CD4-positive, CD25-positive, alpha-beta regulatory T cell (primary cell): ENCODE measurements at regions not wholly inside any gene's neighbourhood (a gene's known extent, or its start where the extent isn't known, plus 50 kb on each side); places are given as distances from the start of the nearest gene placed in this dataset.

Source experiments
- ATAC-seq, 2 donors: fragments of 150-1000 bp; cut with Tn5 transposase; one replicate each; pipeline ENCODE4 v1.10.0; 2021; ENCODE audit warnings: low read depth in 2 of 2, moderate number of reproducible peaks in 2 of 2, moderate library complexity in 1 of 2
- DNase-seq, 3 donors: peaks; one replicate each; pipeline versions ENCODE4 v3.0.0 to v3.0.0-alpha.2; 2012 to 2022; ENCODE audit warnings: mixed read lengths in 1 of 3
- H3K27ac ChIP-seq: one replicate; pipeline ENCODE4 v1.7.0; 2013; ENCODE audit warnings: mild to moderate bottlenecking, low read length; ENCODE audit not compliant: insufficient read depth, poor library complexity, severe bottlenecking
- H3K27me3 ChIP-seq: one replicate; pipeline ENCODE4 v1.7.0; 2013; ENCODE audit warnings: low read length; ENCODE audit not compliant: control insufficient read depth, insufficient read depth
- H3K36me3 ChIP-seq: one replicate; pipeline ENCODE4 v1.7.0; 2013; ENCODE audit warnings: mild to moderate bottlenecking, low read length, moderate library complexity; ENCODE audit not compliant: control insufficient read depth, insufficient read depth
- H3K4me1 ChIP-seq: 2 replicates; pipeline ENCODE4 v1.7.0; 2013; ENCODE audit warnings: mild to moderate bottlenecking, low read length; ENCODE audit not compliant: insufficient read depth, control insufficient read depth, poor library complexity, severe bottlenecking
- H3K4me3 ChIP-seq: one replicate; pipeline ENCODE4 v1.7.0; 2013; ENCODE audit warnings: low read depth, mild to moderate bottlenecking, low read length, moderate library complexity
- H3K9me3 ChIP-seq, 2 experiments: 1 replicate in 1 of 2; 2 replicates in 1 of 2; pipeline ENCODE4 v1.7.0; 2013; ENCODE audit warnings: low read length in 2 of 2, mild to moderate bottlenecking in 1 of 2, moderate library complexity in 1 of 2; ENCODE audit not compliant: control insufficient read depth in 2 of 2
- H3K27ac Mint-ChIP-seq, 3 donors: one replicate each; pipeline ENCODE4 v1.8.0; 2020 to 2022; ENCODE audit warnings: mild to moderate bottlenecking in 3 of 3, mixed read lengths in 3 of 3, moderate library complexity in 2 of 3
- H3K27me3 Mint-ChIP-seq: one replicate; pipeline ENCODE4 v1.8.0; 2022; ENCODE audit warnings: mild to moderate bottlenecking, mixed read lengths
- H3K36me3 Mint-ChIP-seq: one replicate; pipeline ENCODE4 v1.8.0; 2020; ENCODE audit warnings: mixed read lengths
- H3K4me1 Mint-ChIP-seq, 4 donors: one replicate each; pipeline ENCODE4 v1.8.0; 2020 to 2022; ENCODE audit warnings: mixed read lengths in 4 of 4, mild to moderate bottlenecking in 1 of 4
- H3K4me3 Mint-ChIP-seq, 4 donors: one replicate each; pipeline ENCODE4 v1.8.0; 2020 to 2022; ENCODE audit warnings: mild to moderate bottlenecking in 4 of 4, mixed read lengths in 4 of 4, moderate library complexity in 3 of 4
- H3K9me3 Mint-ChIP-seq, 7 donors: one replicate each; pipeline ENCODE4 v1.8.0; 2020 to 2022; ENCODE audit warnings: mixed read lengths in 7 of 7, mild to moderate bottlenecking in 3 of 7, moderate library complexity in 2 of 7

GRCh38 chr2:139790136-139790535 lies 1009.9 kb upstream of the NXPH2 start:
- H3K4me1 Mint-ChIP-seq = no peaks in the 10 kb centered on the region
- no peak overlapping the region for H3K4me3 ChIP-seq
- no peaks in the 10 kb centered on the region for H3K4me1 ChIP-seq
- H3K36me3 ChIP-seq = no peaks in the 10 kb centered on the region
- H3K36me3 Mint-ChIP-seq = no peaks in the 10 kb centered on the region
- ATAC-seq = no peak
- H3K9me3 Mint-ChIP-seq = peaks cover 0 to 48% (median 7%) of the 10 kb centered on the region in 7 donors
- H3K27ac ChIP-seq = no peak overlapping the region
- H3K27me3 ChIP-seq = no peaks in the 10 kb centered on the region
- H3K27me3 Mint-ChIP-seq = no peaks in the 10 kb centered on the region
- DNase-seq = no peak
- no peak overlapping the region for H3K4me3 Mint-ChIP-seq
- H3K27ac Mint-ChIP-seq = no peak overlapping the region
- H3K9me3 ChIP-seq = peaks cover 0 to 2% of the 10 kb centered on the region in 2 experiments

GRCh38 chr2:139778732-139779131 lies 998.5 kb upstream of the NXPH2 start:
- Mint-ChIP-seq H3K9me3 (peaks cover 0 to 26% (median 4%) of the 10 kb centered on the region in 7 donors), H3K4me3 (no peak overlapping the region), H3K27ac (no peak overlapping the region), H3K36me3 (no peaks in the 10 kb centered on the region), H3K4me1 (no peaks in the 10 kb centered on the region), H3K27me3 (no peaks in the 10 kb centered on the region)
- ATAC-seq = no peak
- H3K4me3 ChIP-seq = no peak overlapping the region
- no peak for DNase-seq
- H3K9me3 ChIP-seq = peaks cover 0 to 2% of the 10 kb centered on the region in 2 experiments
- H3K4me1 ChIP-seq = no peaks in the 10 kb centered on the region
- H3K36me3 ChIP-seq = no peaks in the 10 kb centered on the region
- no peak overlapping the region for H3K27ac ChIP-seq
- H3K27me3 ChIP-seq = no peaks in the 10 kb centered on the region

- Mint-ChIP-seq H3K27me3 (no peaks in the 10 kb centered on the region), H3K9me3 (peaks cover 0 to 21% (median 5%) of the 10 kb centered on the region in 7 donors), H3K4me1 (no peaks in the 10 kb centered on the region), H3K36me3 (no peaks in the 10 kb centered on the region), H3K4me3 (no peak overlapping the region), H3K27ac (no peak overlapping the region)
- no peak for DNase-seq
- Histone ChIP-seq H3K4me1 (no peaks in the 10 kb centered on the region), H3K36me3 (no peaks in the 10 kb centered on the region), H3K27me3 (no peaks in the 10 kb centered on the region), H3K4me3 (no peak overlapping the region), H3K9me3 (peaks cover 0 to 2% of the 10 kb centered on the region in 2 experiments), H3K27ac (no peak overlapping the region)
- ATAC-seq = no peak
Measured at GRCh38 chr2:139773720-139774277, 993.6 kb upstream of the NXPH2 start.

- DNase-seq (no peak), ATAC-seq (no peak)
- Histone ChIP-seq H3K9me3 (no peaks in the 10 kb centered on the region), H3K4me3 (no peak overlapping the region), H3K36me3 (no peaks in the 10 kb centered on the region), H3K4me1 (no peaks in the 10 kb centered on the region), H3K27me3 (no peaks in the 10 kb centered on the region), H3K27ac (no peak overlapping the region)
- H3K9me3 Mint-ChIP-seq = peaks cover 0 to 14% (median 4%) of the 10 kb centered on the region in 7 donors
- H3K27me3 Mint-ChIP-seq = no peaks in the 10 kb centered on the region
- no peak overlapping the region for H3K27ac Mint-ChIP-seq
- H3K4me3 Mint-ChIP-seq = no peak overlapping the region
- H3K36me3 Mint-ChIP-seq = no peaks in the 10 kb centered on the region
- no peaks in the 10 kb centered on the region for H3K4me1 Mint-ChIP-seq
Measured at GRCh38 chr2:139769633-139770032, 989.4 kb upstream of the NXPH2 start.

GRCh38 chr2:139763705-139764104 lies 983.5 kb upstream of the NXPH2 start:
- DNase-seq (no peak), ATAC-seq (no peak)
- H3K27ac Mint-ChIP-seq = no peak overlapping the region

GRCh38 chr2:139759000-139759505 lies 978.9 kb upstream of the NXPH2 start:
- no peaks in the 10 kb centered on the region for H3K36me3 Mint-ChIP-seq
- H3K27ac Mint-ChIP-seq = no peak overlapping the region
- no peaks in the 10 kb centered on the region for H3K27me3 ChIP-seq
- H3K4me1 Mint-ChIP-seq = no peaks in the 10 kb centered on the region
- no peak for DNase-seq
- no peaks in the 10 kb centered on the region for H3K36me3 ChIP-seq
- no peak overlapping the region for H3K4me3 Mint-ChIP-seq
- H3K27ac ChIP-seq = no peak overlapping the region
- no peak for ATAC-seq
- no peaks in the 10 kb centered on the region for H3K4me1 ChIP-seq
- H3K9me3 Mint-ChIP-seq = peaks cover 0 to 52% (median 12%) of the 10 kb centered on the region in 7 donors
- H3K27me3 Mint-ChIP-seq = no peaks in the 10 kb centered on the region
- peaks cover 0 to under 1% of the 10 kb centered on the region in 2 experiments for H3K9me3 ChIP-seq
- no peak overlapping the region for H3K4me3 ChIP-seq

More at GRCh38 chr2:139763705-139764104, 983.5 kb upstream of the NXPH2 start:
- Mint-ChIP-seq H3K4me3 (no peak overlapping the region), H3K27me3 (no peaks in the 10 kb centered on the region), H3K4me1 (no peaks in the 10 kb centered on the region), H3K36me3 (no peaks in the 10 kb centered on the region), H3K9me3 (peaks cover 0 to 21% (median 4%) of the 10 kb centered on the region in 7 donors)
- Histone ChIP-seq H3K9me3 (no peaks in the 10 kb centered on the region), H3K4me1 (no peaks in the 10 kb centered on the region), H3K36me3 (no peaks in the 10 kb centered on the region), H3K27ac (no peak overlapping the region), H3K4me3 (no peak overlapping the region), H3K27me3 (no peaks in the 10 kb centered on the region)

GRCh38 chr2:139746901-139747300 lies 966.7 kb upstream of the NXPH2 start:
- Histone ChIP-seq H3K4me1 (no peaks in the 10 kb centered on the region), H3K4me3 (no peak overlapping the region), H3K27ac (no peak overlapping the region), H3K27me3 (no peaks in the 10 kb centered on the region), H3K9me3 (peaks cover 0 to 2% of the 10 kb centered on the region in 2 experiments), H3K36me3 (no peaks in the 10 kb centered on the region)
- H3K4me3 Mint-ChIP-seq = no peak overlapping the region
- H3K27ac Mint-ChIP-seq = no peak overlapping the region
- peaks cover 0 to 29% (median 11%) of the 10 kb centered on the region in 7 donors for H3K9me3 Mint-ChIP-seq
- no peaks in the 10 kb centered on the region for H3K36me3 Mint-ChIP-seq
- no peak for DNase-seq
- ATAC-seq = no peak
- no peaks in the 10 kb centered on the region for H3K27me3 Mint-ChIP-seq
- H3K4me1 Mint-ChIP-seq = no peaks in the 10 kb centered on the region

GRCh38 chr2:139744273-139744672 lies 964.1 kb upstream of the NXPH2 start:
- Histone ChIP-seq H3K9me3 (peaks cover 0 to 2% of the 10 kb centered on the region in 2 experiments), H3K4me3 (no peak overlapping the region), H3K27ac (no peak overlapping the region), H3K27me3 (no peaks in the 10 kb centered on the region), H3K4me1 (no peaks in the 10 kb centered on the region), H3K36me3 (no peaks in the 10 kb centered on the region)
- DNase-seq (no peak), ATAC-seq (no peak)
- Mint-ChIP-seq H3K4me3 (no peak overlapping the region), H3K27ac (no peak overlapping the region), H3K4me1 (no peaks in the 10 kb centered on the region), H3K36me3 (no peaks in the 10 kb centered on the region), H3K9me3 (peaks cover 0 to 21% (median 8%) of the 10 kb centered on the region in 7 donors), H3K27me3 (no peaks in the 10 kb centered on the region)
